PC-3 (cell line): ENCODE measurements at regions not wholly inside any gene's neighbourhood (a gene's known extent, or its start where the extent isn't known, plus 50 kb on each side); places are given as distances from the start of the nearest gene placed in this dataset.
"Not testable (repeated sequence)": the region's sequence is repeated elsewhere in the genome, so short reads cannot be mapped to it uniquely, and the experiment has no call there.

Experiments used
- ATAC-seq: fragments of 200-7000 bp; cut with Tn5 transposase; 2 replicates; pipeline ENCODE4 v1.9.1; 2020; ENCODE audit warnings: mild to moderate bottlenecking, moderate library complexity
- BruUV-seq: library from RNA; stranded (reverse); fragments of 400-500 nt; replicated peaks from 2 replicates; lab custom pipeline; 2021; lab: Mats Ljungman, UMichigan
- CTCF ChIA-PET: fragments of 300-600 bp; sonication (Branson Sonifier 250); formaldehyde crosslinking; loops from one replicate; lab custom pipeline; 2022; ENCODE audit warnings: antibody characterized with exemption; lab: Charles Lee
- POLR2A ChIA-PET: fragments of 300-600 bp; sonication (Branson Sonifier 250); formaldehyde crosslinking; loops from one replicate; lab custom pipeline; 2022; ENCODE audit warnings: antibody characterized with exemption; ENCODE audit not compliant: unreplicated experiment; lab: Charles Lee
- DNase-seq: peaks from one replicate; pipeline ENCODE4 v3.0.0-alpha.2; 2015
- H2AFZ ChIP-seq: fragments of 300-600 bp; sonication (generic); 2 replicates; pipeline ENCODE4 v1.6.0; 2016; ENCODE audit warnings: antibody characterized with exemption, low read length
- H3F3A ChIP-seq: fragments of 300-600 bp; sonication (generic); one replicate; pipeline ENCODE4 v1.6.0; 2017; ENCODE audit warnings: antibody characterized with exemption, low read length, control low read depth, mild to moderate bottlenecking; ENCODE audit not compliant: unreplicated experiment
- H3K27ac ChIP-seq: fragments of 300-600 bp; sonication (generic); 2 replicates; pipeline ENCODE4 v1.5.1; 2016; ENCODE audit warnings: mild to moderate bottlenecking, low read length
- H3K27me3 ChIP-seq: fragments of 300-600 bp; sonication (generic); 2 replicates; pipeline ENCODE4 v1.6.1; 2016; ENCODE audit warnings: low read length, mixed read lengths
- H3K36me3 ChIP-seq: fragments of 300-600 bp; sonication (generic); 2 replicates; pipeline ENCODE4 v1.6.1; 2016; ENCODE audit warnings: low read depth, mixed run types, low read length, mixed read lengths
- H3K4me1 ChIP-seq: fragments of 300-600 bp; sonication (generic); 2 replicates; pipeline ENCODE4 v1.5.1; 2016; ENCODE audit warnings: low read length; ENCODE audit not compliant: insufficient read depth
- H3K4me2 ChIP-seq: fragments of 300-600 bp; sonication (generic); 2 replicates; pipeline ENCODE4 v1.6.0; 2016; ENCODE audit warnings: low read length
- H3K4me3 ChIP-seq: fragments of 300-600 bp; sonication (generic); 2 replicates; pipeline ENCODE4 v1.5.1; 2016; ENCODE audit warnings: mild to moderate bottlenecking, low read length, mixed read lengths
- H3K79me2 ChIP-seq: fragments of 300-600 bp; sonication (generic); 2 replicates; pipeline ENCODE4 v1.6.1; 2017; ENCODE audit warnings: low read length, mixed read lengths
- H3K9ac ChIP-seq: fragments of 300-600 bp; sonication (generic); 2 replicates; pipeline ENCODE4 v1.6.0; 2016; ENCODE audit warnings: mild to moderate bottlenecking, low read length
- H3K9me2 ChIP-seq: fragments of 300-600 bp; sonication (generic); replicated peaks from 2 replicates; pipeline ENCODE4 v1.6.1; 2016; ENCODE audit warnings: mixed run types, low read length, mixed read lengths
- H3K9me3 ChIP-seq: fragments of 300-600 bp; sonication (generic); 2 replicates; pipeline ENCODE4 v1.6.1; 2016; ENCODE audit warnings: low read length, mixed read lengths
- H4K20me1 ChIP-seq: fragments of 300-600 bp; sonication (generic); 2 replicates; pipeline ENCODE4 v1.6.1; 2016; ENCODE audit warnings: low read length, mixed read lengths
- EZH2 ChIP-seq: fragments of 300-600 bp; sonication (generic); IDR thresholded peaks from one replicate; pipeline ENCODE4 v1.6.1; 2017; ENCODE audit warnings: antibody characterized with exemption, mild to moderate bottlenecking, low read length; ENCODE audit not compliant: unreplicated experiment
- EZH2phosphoT487 ChIP-seq: fragments of 300-600 bp; sonication (generic); IDR thresholded peaks from 2 replicates; pipeline ENCODE4 v1.6.1; 2018; ENCODE audit warnings: mild to moderate bottlenecking, antibody characterized with exemption, low read length, borderline replicate concordance
- intact Hi-C: fragments of 100-400 bp; cut with micrococcal nuclease; formaldehyde crosslinking; loops from 2 replicates; pipeline ENCODE4 v1.9.0; 2023
- TF ChIP-seq, protein P1 (sequence below): fragments of 300-600 bp; sonication (generic); conservative IDR thresholded peaks from 2 replicates; pipeline ENCODE4 v1.5.1; 2017; ENCODE audit warnings: antibody characterized with exemption, low read depth, mild to moderate bottlenecking, low read length

DNA sequence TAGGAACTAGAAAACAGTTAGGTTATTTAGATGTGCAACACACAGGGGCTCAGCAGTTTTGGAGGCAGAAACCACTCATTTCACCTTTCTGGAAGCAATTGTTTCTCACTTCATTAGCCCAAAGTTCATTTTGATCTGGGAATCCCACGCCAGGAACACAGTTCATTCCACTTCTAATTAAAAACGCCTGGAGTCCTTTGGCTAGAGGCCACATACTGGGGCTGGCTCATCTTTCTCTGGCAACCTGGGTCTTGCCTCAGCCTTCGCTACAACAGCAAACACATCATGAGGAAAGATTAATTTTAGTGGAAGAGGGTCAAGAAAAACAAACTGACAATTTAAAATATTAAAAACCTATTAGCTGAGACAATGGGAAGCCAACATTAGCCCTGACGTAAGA is 69.7 kb downstream of the RFPL4B start:
- CTCF ChIA-PET, result no interaction called here
- no peaks in the 10 kb centered on the region for H3K9me2 ChIP-seq
- 0 out of 2 replicates have a peak, but pooled peaks cover 6% of the 10 kb centered on the region for H3K4me1 ChIP-seq
- H3F3A ChIP-seq, result no peaks in the 10 kb centered on the region
- BruUV-seq, result no TSS peak
- TF ChIP-seq EZH2phosphoT487 (no peak), EZH2 (no peak)
- TF ChIP-seq, protein P1, sequence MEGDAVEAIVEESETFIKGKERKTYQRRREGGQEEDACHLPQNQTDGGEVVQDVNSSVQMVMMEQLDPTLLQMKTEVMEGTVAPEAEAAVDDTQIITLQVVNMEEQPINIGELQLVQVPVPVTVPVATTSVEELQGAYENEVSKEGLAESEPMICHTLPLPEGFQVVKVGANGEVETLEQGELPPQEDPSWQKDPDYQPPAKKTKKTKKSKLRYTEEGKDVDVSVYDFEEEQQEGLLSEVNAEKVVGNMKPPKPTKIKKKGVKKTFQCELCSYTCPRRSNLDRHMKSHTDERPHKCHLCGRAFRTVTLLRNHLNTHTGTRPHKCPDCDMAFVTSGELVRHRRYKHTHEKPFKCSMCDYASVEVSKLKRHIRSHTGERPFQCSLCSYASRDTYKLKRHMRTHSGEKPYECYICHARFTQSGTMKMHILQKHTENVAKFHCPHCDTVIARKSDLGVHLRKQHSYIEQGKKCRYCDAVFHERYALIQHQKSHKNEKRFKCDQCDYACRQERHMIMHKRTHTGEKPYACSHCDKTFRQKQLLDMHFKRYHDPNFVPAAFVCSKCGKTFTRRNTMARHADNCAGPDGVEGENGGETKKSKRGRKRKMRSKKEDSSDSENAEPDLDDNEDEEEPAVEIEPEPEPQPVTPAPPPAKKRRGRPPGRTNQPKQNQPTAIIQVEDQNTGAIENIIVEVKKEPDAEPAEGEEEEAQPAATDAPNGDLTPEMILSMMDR, result no peak
- no peaks in the 10 kb centered on the region for H3K79me2 ChIP-seq
- intact Hi-C loops, result no loop called here
- no peak overlapping the region for H3K9ac ChIP-seq
- H4K20me1 ChIP-seq, result no peaks in the 10 kb centered on the region
- DNase-seq (no peak), ATAC-seq (no peak)
- H2AFZ ChIP-seq, result no peak overlapping the region
- no peaks in the 10 kb centered on the region for H3K9me3 ChIP-seq
- POLR2A ChIA-PET, result no interaction called here
- H3K4me3 ChIP-seq, result no peak overlapping the region
- no peak overlapping the region for H3K4me2 ChIP-seq
- H3K27me3 ChIP-seq, result no peaks in the 10 kb centered on the region
- H3K27ac ChIP-seq, result no peak overlapping the region
- H3K36me3 ChIP-seq, result no peaks in the 10 kb centered on the region

DNA sequence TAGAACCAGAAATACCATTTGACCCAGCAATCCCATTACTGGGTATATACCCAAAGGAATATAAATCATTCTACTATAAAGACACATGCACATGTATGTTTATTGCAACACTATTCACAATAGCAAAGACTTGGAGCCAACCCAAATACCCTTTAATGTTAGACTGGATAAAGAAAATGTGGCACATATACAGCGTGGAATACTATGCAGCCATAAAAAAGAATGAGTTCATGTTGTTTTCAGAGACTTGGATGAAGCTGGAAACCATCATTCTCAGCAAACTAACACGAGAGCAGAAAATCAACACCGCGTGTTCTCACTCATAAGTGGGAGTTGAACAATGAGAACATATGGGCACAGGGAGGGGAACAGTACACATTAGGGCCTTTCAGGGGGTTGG is 79.9 kb downstream of the RFPL4B start:
- H3K27ac ChIP-seq, DNase-seq, H3K4me3 ChIP-seq, H3K9me3 ChIP-seq, CTCF ChIA-PET, H2AFZ ChIP-seq, H3F3A ChIP-seq, H3K4me2 ChIP-seq, H3K9ac ChIP-seq, POLR2A ChIA-PET, H4K20me1 ChIP-seq, H3K36me3 ChIP-seq, BruUV-seq, intact Hi-C loops, H3K9me2 ChIP-seq, H3K79me2 ChIP-seq, H3K4me1 ChIP-seq, H3K27me3 ChIP-seq, ATAC-seq: not testable (repeated sequence)

DNA sequence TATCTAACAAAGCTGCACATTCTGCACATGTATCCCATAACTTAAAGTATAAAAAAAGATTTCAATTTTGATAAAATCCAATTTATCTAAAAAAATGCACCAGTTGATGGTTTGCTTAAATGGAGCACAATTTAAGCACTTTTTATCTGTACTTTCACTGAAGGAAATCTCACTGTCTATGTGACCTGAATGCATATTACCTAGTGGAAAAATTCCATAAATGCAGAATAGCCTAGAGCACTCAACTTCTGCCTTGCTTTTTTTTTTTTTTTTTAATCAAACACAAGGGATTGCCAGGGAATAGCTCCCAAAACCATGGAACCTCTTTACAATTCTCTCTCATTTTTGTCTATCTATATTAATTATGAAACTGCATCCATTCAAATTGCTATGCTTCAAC is 80.4 kb downstream of the RFPL4B start:
- Histone ChIP-seq H3K9ac (no peak overlapping the region), H3K27me3 (no peaks in the 10 kb centered on the region), H3K4me2 (no peak overlapping the region), H3K27ac (no peak overlapping the region), H2AFZ (no peak overlapping the region), H3K79me2 (no peaks in the 10 kb centered on the region), H4K20me1 (no peaks in the 10 kb centered on the region), H3K4me3 (no peak overlapping the region), H3K4me1 (peaks cover under 1% of the 10 kb centered on the region; the same call in 1 of the 2 replicates), H3K9me3 (no peaks in the 10 kb centered on the region), H3K9me2 (no peaks in the 10 kb centered on the region), H3K36me3 (no peaks in the 10 kb centered on the region), H3F3A (no peaks in the 10 kb centered on the region)
- ATAC-seq (no peak), DNase-seq (no peak)
- BruUV-seq, result no TSS peak
- POLR2A ChIA-PET, result no interaction called here
- TF ChIP-seq EZH2 (no peak), EZH2phosphoT487 (no peak)
- TF ChIP-seq, protein P1, result no peak
- CTCF ChIA-PET, result no interaction called here
- intact Hi-C loops, result no loop called here
